ENCODE measurements at regions not wholly inside any gene's neighbourhood (a gene's known extent, or its start where the extent isn't known, plus 50 kb on each side); places are given as distances from the start of the nearest gene placed in this dataset.

- H3K27ac ChIP-seq = no peak overlapping the region
Measured at GRCh38 chr11:112583261-112583893, 322.7 kb upstream of the PLET1 start.

GRCh38 chr11:112584672-112585071 lies 324.0 kb upstream of the PLET1 start:
- Histone ChIP-seq H3K36me3 (ENCODE audit: control insufficient read depth, insufficient read depth, low read length) (no peaks in the 10 kb centered on the region), H3K27me3 (ENCODE audit: control insufficient read depth, insufficient read depth, low read length) (no peaks in the 10 kb centered on the region), H3K27ac (no peak overlapping the region), H3K79me2 (no peaks in the 10 kb centered on the region), H3K4me1 (no peaks in the 10 kb centered on the region), H2AFZ (no peak overlapping the region), H3K9me3 (ENCODE audit: control insufficient read depth, low read length) (no peaks in the 10 kb centered on the region), H3K4me2 (ENCODE audit: low read length) (no peak overlapping the region), H3K4me3 (ENCODE audit: low read depth, low read length) (no peak overlapping the region), H3K9ac (no peak overlapping the region)
- no peak for TF ChIP-seq CTCF (IDR thresholded peaks at IDR 0.05)

More at GRCh38 chr11:112583261-112583893, 322.7 kb upstream of the PLET1 start:
- no peak overlapping the region for H2AFZ ChIP-seq
- no peak overlapping the region for H3K9ac ChIP-seq
- H3K27me3 ChIP-seq (ENCODE audit: control insufficient read depth, insufficient read depth, low read length) = no peaks in the 10 kb centered on the region
- no peaks in the 10 kb centered on the region for H3K4me1 ChIP-seq
- no peak overlapping the region for H3K4me2 ChIP-seq (ENCODE audit: low read length)
- H3K79me2 ChIP-seq = no peaks in the 10 kb centered on the region
- H3K36me3 ChIP-seq (ENCODE audit: control insufficient read depth, insufficient read depth, low read length) = no peaks in the 10 kb centered on the region
- H3K9me3 ChIP-seq (ENCODE audit: control insufficient read depth, low read length) = no peaks in the 10 kb centered on the region
- H3K4me3 ChIP-seq (ENCODE audit: low read depth, low read length) = no peak overlapping the region
- TF ChIP-seq CTCF (IDR thresholded peaks at IDR 0.05) = no peak

GRCh38 chr11:112587664-112588063 lies 327.0 kb upstream of the PLET1 start:
- Histone ChIP-seq H3K9me3 (ENCODE audit: control insufficient read depth, low read length) (no peaks in the 10 kb centered on the region), H3K36me3 (ENCODE audit: control insufficient read depth, insufficient read depth, low read length) (no peaks in the 10 kb centered on the region), H3K9ac (no peak overlapping the region), H3K4me1 (no peaks in the 10 kb centered on the region), H3K4me2 (ENCODE audit: low read length) (no peak overlapping the region), H3K27ac (no peak overlapping the region), H3K27me3 (ENCODE audit: control insufficient read depth, insufficient read depth, low read length) (no peaks in the 10 kb centered on the region), H3K79me2 (no peaks in the 10 kb centered on the region), H3K4me3 (ENCODE audit: low read depth, low read length) (no peak overlapping the region), H2AFZ (no peak overlapping the region)
- no peak for TF ChIP-seq CTCF (IDR thresholded peaks at IDR 0.05)

- Histone ChIP-seq H2AFZ (no peak overlapping the region), H3K4me1 (no peaks in the 10 kb centered on the region), H3K9ac (no peak overlapping the region), H3K4me3 (ENCODE audit: low read depth, low read length) (no peak overlapping the region), H3K9me3 (ENCODE audit: control insufficient read depth, low read length) (no peaks in the 10 kb centered on the region), H3K79me2 (no peaks in the 10 kb centered on the region), H3K27me3 (ENCODE audit: control insufficient read depth, insufficient read depth, low read length) (no peaks in the 10 kb centered on the region), H3K27ac (no peak overlapping the region), H3K4me2 (ENCODE audit: low read length) (no peak overlapping the region), H3K36me3 (ENCODE audit: control insufficient read depth, insufficient read depth, low read length) (no peaks in the 10 kb centered on the region)
- TF ChIP-seq CTCF (IDR thresholded peaks at IDR 0.05) = peak; percentile 45
Measured at GRCh38 chr11:112588252-112588694, 327.6 kb upstream of the PLET1 start.

- no peak overlapping the region for H2AFZ ChIP-seq
- no peaks in the 10 kb centered on the region for H3K27me3 ChIP-seq (ENCODE audit: control insufficient read depth, insufficient read depth, low read length)
- H3K79me2 ChIP-seq = no peaks in the 10 kb centered on the region
- no peak overlapping the region for H3K27ac ChIP-seq
- no peak overlapping the region for H3K4me2 ChIP-seq (ENCODE audit: low read length)
- no peak overlapping the region for H3K4me3 ChIP-seq (ENCODE audit: low read depth, low read length)
- no peak for TF ChIP-seq CTCF (IDR thresholded peaks at IDR 0.05)
- H3K9me3 ChIP-seq (ENCODE audit: control insufficient read depth, low read length) = no peaks in the 10 kb centered on the region
- H3K36me3 ChIP-seq (ENCODE audit: control insufficient read depth, insufficient read depth, low read length) = no peaks in the 10 kb centered on the region
- H3K4me1 ChIP-seq = no peaks in the 10 kb centered on the region
- no peak overlapping the region for H3K9ac ChIP-seq
Measured at GRCh38 chr11:112589155-112589554, 328.5 kb upstream of the PLET1 start.
